ENCODE measurements at regions not wholly inside any gene's neighbourhood (a gene's known extent, or its start where the extent isn't known, plus 50 kb on each side); places are given as distances from the start of the nearest gene placed in this dataset.
A peak's percentile ranks its signal among the peaks of the same experiment; 100 is the strongest.

GRCh38 chrX:1074172-1074571 is 138.3 kb downstream of the CRLF2 start:
- Mint-ChIP-seq H3K36me3 (ENCODE audit: low read depth) (no peaks in the 10 kb centered on the region), H3K9me3 (peaks cover 2% of the 10 kb centered on the region), H3K4me3 (peak overlapping the region; percentile 39), H3K27me3 (ENCODE audit: low read depth) (peaks cover 17% of the 10 kb centered on the region), H3K27ac (ENCODE audit: unreplicated experiment) (no peak overlapping the region), H3K4me1 (peaks cover 11% of the 10 kb centered on the region)
- DNase-seq (ENCODE audit: low read depth, low spot score) = no peak
- TF ChIP-seq, protein P1, sequence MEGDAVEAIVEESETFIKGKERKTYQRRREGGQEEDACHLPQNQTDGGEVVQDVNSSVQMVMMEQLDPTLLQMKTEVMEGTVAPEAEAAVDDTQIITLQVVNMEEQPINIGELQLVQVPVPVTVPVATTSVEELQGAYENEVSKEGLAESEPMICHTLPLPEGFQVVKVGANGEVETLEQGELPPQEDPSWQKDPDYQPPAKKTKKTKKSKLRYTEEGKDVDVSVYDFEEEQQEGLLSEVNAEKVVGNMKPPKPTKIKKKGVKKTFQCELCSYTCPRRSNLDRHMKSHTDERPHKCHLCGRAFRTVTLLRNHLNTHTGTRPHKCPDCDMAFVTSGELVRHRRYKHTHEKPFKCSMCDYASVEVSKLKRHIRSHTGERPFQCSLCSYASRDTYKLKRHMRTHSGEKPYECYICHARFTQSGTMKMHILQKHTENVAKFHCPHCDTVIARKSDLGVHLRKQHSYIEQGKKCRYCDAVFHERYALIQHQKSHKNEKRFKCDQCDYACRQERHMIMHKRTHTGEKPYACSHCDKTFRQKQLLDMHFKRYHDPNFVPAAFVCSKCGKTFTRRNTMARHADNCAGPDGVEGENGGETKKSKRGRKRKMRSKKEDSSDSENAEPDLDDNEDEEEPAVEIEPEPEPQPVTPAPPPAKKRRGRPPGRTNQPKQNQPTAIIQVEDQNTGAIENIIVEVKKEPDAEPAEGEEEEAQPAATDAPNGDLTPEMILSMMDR (conservative IDR thresholded peaks at IDR 0.05) = no peak

GRCh38 chrX:1072637-1073377 is 139.6 kb downstream of the CRLF2 start:
- no peaks in the 10 kb centered on the region for H3K36me3 Mint-ChIP-seq (ENCODE audit: low read depth)
- TF ChIP-seq, protein P1 (conservative IDR thresholded peaks at IDR 0.05) = no peak
- H3K27ac Mint-ChIP-seq (ENCODE audit: unreplicated experiment) = no peak overlapping the region
- DNase-seq (ENCODE audit: low read depth, low spot score) = peak; percentile 6
- peaks cover 11% of the 10 kb centered on the region for H3K4me1 Mint-ChIP-seq
- H3K9me3 Mint-ChIP-seq = peaks cover 2% of the 10 kb centered on the region
- H3K27me3 Mint-ChIP-seq (ENCODE audit: low read depth) = peaks cover 21% of the 10 kb centered on the region
- no peak overlapping the region for H3K4me3 Mint-ChIP-seq

DNA sequence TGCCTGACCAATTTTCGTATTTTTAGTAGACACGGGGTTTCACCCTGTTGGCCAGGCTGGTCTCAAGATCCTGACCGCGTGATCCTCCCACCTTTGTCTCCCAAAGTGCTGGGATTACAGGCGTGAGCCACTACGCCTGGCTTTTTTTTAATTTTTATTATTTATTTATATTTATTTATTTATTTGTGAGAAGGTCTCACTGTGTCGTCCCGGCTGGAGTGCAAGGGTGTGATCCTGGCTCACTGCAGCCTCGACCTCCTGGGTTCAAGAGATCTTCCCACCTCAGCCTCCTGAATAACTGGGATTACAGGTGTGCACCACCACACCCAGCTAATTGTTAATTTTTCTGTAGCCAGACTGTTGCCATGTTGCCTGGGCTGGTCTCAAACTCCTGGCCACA is 141.1 kb downstream of the CRLF2 start:
- TF ChIP-seq, protein P1 (conservative IDR thresholded peaks at IDR 0.05) = no peak
- no peaks in the 10 kb centered on the region for H3K9me3 Mint-ChIP-seq
- DNase-seq (ENCODE audit: low read depth, low spot score) = no peak
- no peaks in the 10 kb centered on the region for H3K4me1 Mint-ChIP-seq
- H3K4me3 Mint-ChIP-seq = no peak overlapping the region
- H3K27me3 Mint-ChIP-seq (ENCODE audit: low read depth) = peaks cover 10% of the 10 kb centered on the region
- H3K36me3 Mint-ChIP-seq (ENCODE audit: low read depth) = no peaks in the 10 kb centered on the region
- no peak overlapping the region for H3K27ac Mint-ChIP-seq (ENCODE audit: unreplicated experiment)

DNA sequence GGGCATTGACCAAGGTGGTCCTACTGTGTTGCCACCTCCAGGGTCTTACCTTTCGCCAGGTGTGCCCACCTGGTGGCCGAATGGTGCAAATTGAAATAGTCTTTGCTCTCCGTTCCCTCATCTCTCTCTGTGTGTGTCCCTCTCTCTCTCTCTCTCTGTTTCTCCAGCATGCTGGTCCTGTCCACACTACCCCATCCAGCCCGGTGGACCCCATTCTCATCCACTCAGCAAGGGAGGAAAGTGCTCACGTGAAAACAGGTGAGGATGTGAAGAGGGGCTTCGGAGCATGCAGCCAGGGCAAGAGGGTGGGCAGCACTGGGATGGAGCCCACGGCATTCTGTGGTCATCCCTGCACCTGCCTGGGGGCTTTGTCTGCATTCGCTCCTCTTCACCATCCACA is 150.1 kb downstream of the CRLF2 start:
- Mint-ChIP-seq H3K4me3 (no peak overlapping the region), H3K27ac (ENCODE audit: unreplicated experiment) (no peak overlapping the region), H3K4me1 (no peaks in the 10 kb centered on the region), H3K9me3 (no peaks in the 10 kb centered on the region), H3K27me3 (ENCODE audit: low read depth) (peaks cover 8% of the 10 kb centered on the region), H3K36me3 (ENCODE audit: low read depth) (peaks cover 5% of the 10 kb centered on the region)
- DNase-seq (ENCODE audit: low read depth, low spot score) = no peak
- TF ChIP-seq, protein P1 (conservative IDR thresholded peaks at IDR 0.05) = no peak

- no peaks in the 10 kb centered on the region for H3K9me3 Mint-ChIP-seq
- peaks cover 11% of the 10 kb centered on the region for H3K27me3 Mint-ChIP-seq (ENCODE audit: low read depth)
- DNase-seq (ENCODE audit: low read depth, low spot score) = no peak
- H3K4me1 Mint-ChIP-seq = no peaks in the 10 kb centered on the region
- TF ChIP-seq, protein P1 (conservative IDR thresholded peaks at IDR 0.05) = no peak
- H3K4me3 Mint-ChIP-seq = no peak overlapping the region
- no peak overlapping the region for H3K27ac Mint-ChIP-seq (ENCODE audit: unreplicated experiment)
- H3K36me3 Mint-ChIP-seq (ENCODE audit: low read depth) = peaks cover 5% of the 10 kb centered on the region
Observed at GRCh38 chrX:1060562-1060960, 151.9 kb downstream of the CRLF2 start.
